ENCODE measurements at regions not wholly inside any gene's neighbourhood (a gene's known extent, or its start where the extent isn't known, plus 50 kb on each side); places are given as distances from the start of the nearest gene placed in this dataset.

- TF ChIP-seq GATA3 (IDR thresholded peaks at IDR 0.05; ENCODE audit: low read depth, low read length): no peak
- TF ChIP-seq GATA2 (IDR thresholded peaks at IDR 0.05; ENCODE audit: low read depth, low read length): no peak
Measured at GRCh38 chr13:86841264-86841663, 829.9 kb upstream of the SLITRK5 start.
